ENCODE measurements at regions not wholly inside any gene's neighbourhood (a gene's known extent, or its start where the extent isn't known, plus 50 kb on each side); places are given as distances from the start of the nearest gene placed in this dataset.

DNA sequence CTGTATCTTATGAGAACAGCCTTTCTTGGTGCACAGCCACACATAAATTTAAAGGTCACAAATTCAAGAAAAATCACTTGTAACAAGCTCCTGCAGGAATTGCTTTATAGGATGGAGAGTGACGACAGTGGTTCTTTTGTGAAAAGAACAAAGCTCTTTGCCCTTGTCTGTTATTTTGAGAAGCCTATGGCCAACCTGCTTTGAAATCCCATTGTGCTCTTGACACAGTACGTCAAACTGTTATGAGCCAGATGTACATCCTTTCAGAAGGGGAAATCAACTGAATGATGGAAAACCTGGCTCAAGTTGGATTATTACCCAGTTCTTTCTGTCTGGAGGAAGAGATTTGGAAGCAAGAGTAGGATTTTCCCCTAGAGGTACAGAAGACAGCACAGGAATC lies 1454.2 kb downstream of the ARAP2 start:
- TF ChIP-seq POLR2A (IDR thresholded peaks at IDR 0.05), result no peak
- TF ChIP-seq, protein P1, sequence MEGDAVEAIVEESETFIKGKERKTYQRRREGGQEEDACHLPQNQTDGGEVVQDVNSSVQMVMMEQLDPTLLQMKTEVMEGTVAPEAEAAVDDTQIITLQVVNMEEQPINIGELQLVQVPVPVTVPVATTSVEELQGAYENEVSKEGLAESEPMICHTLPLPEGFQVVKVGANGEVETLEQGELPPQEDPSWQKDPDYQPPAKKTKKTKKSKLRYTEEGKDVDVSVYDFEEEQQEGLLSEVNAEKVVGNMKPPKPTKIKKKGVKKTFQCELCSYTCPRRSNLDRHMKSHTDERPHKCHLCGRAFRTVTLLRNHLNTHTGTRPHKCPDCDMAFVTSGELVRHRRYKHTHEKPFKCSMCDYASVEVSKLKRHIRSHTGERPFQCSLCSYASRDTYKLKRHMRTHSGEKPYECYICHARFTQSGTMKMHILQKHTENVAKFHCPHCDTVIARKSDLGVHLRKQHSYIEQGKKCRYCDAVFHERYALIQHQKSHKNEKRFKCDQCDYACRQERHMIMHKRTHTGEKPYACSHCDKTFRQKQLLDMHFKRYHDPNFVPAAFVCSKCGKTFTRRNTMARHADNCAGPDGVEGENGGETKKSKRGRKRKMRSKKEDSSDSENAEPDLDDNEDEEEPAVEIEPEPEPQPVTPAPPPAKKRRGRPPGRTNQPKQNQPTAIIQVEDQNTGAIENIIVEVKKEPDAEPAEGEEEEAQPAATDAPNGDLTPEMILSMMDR (IDR thresholded peaks at IDR 0.05), result no peak
- no peak for TF ChIP-seq POLR2AphosphoS5 (IDR thresholded peaks at IDR 0.05)
- no peak for TF ChIP-seq EP300 (IDR thresholded peaks at IDR 0.05)
